Heart left ventricle (tissue), 16 donors: ENCODE measurements at regions not wholly inside any gene's neighbourhood (a gene's known extent, or its start where the extent isn't known, plus 50 kb on each side); places are given as distances from the start of the nearest gene placed in this dataset.

ENCODE experiments used
- ATAC-seq, 4 donors: fragments of 200-7000 bp; cut with Tn5 transposase; one replicate each; pipeline ENCODE4 v1.9.1; 2020 to 2022; ENCODE audit warnings: moderate library complexity in 4 of 4, mild to moderate bottlenecking in 3 of 4, moderate number of reproducible peaks in 1 of 4
- DNase-seq, 5 donors: peaks; one replicate each; pipeline ENCODE4 v3.0.0-alpha.2; 2020
- H3K27ac ChIP-seq, 12 donors: fragments of 200-600 bp; sonication (generic) in 4 of 12; one replicate each; pipeline versions ENCODE4 v1.5.0 to v1.8.0; 2016 to 2022; ENCODE audit warnings: mild to moderate bottlenecking in 2 of 12
- H3K27me3 ChIP-seq, 9 donors: fragments of 200-600 bp; sonication (generic) in 2 of 9; one replicate each; pipeline versions ENCODE4 v1.5.1 to v1.8.0; 2016 to 2022; ENCODE audit warnings: mild to moderate bottlenecking in 3 of 9
- H3K36me3 ChIP-seq, 9 donors: fragments of 200-600 bp; sonication (generic) in 2 of 9; one replicate each; pipeline versions ENCODE4 v1.5.0 to v1.8.0; 2018 to 2022; ENCODE audit warnings: mild to moderate bottlenecking in 2 of 9
- H3K4me1 ChIP-seq, 12 donors: fragments of 200-600 bp; sonication (generic) in 4 of 12; one replicate each; pipeline versions ENCODE4 v1.5.0 to v1.8.0; 2016 to 2022; ENCODE audit warnings: mild to moderate bottlenecking in 3 of 12
- H3K4me3 ChIP-seq, 12 donors: fragments of 200-600 bp; sonication (generic) in 4 of 12; one replicate each; pipeline versions ENCODE4 v1.5.0 to v1.8.0; 2017 to 2022; ENCODE audit warnings: mild to moderate bottlenecking in 9 of 12, moderate library complexity in 4 of 12
- H3K9me3 ChIP-seq, 12 donors: fragments of 200-600 bp; sonication (generic) in 4 of 12; one replicate each; pipeline versions ENCODE4 v1.5.0 to v1.8.0; 2016 to 2022; ENCODE audit warnings: mild to moderate bottlenecking in 1 of 12
- CTCF ChIP-seq, 12 donors: fragments of 200-600 bp; sonication (generic) in 4 of 12; IDR thresholded peaks; one replicate each; pipeline versions ENCODE4 v1.5.0 to v1.8.0; 2018 to 2022; ENCODE audit warnings: antibody characterized with exemption in 12 of 12, mild to moderate bottlenecking in 5 of 12
- POLR2A ChIP-seq, 2 donors: fragments of 450-650 bp; IDR thresholded peaks; one replicate each; pipeline ENCODE4 v1.6.1; 2017; ENCODE audit warnings: antibody characterized with exemption in 2 of 2, mild to moderate bottlenecking in 2 of 2, moderate library complexity in 2 of 2
- WGBS, 4 donors: extraction: QIAGEN DNeasy Blood & Tissue Kit in 2 of 4; methylation state at CpG; one replicate each; pipeline versions ENCODE4 v1.1.5 to v1.1.7; 2013 to 2018; 5-methylcytosine and 5-hydroxymethylcytosine counted together
- intact Hi-C, 10 donors: fragments of 100-400 bp; cut with DNase I; formaldehyde crosslinking; loops; one replicate each; pipeline versions ENCODE4 v1.11.1 to v1.14.2; 2022
- donor health status: ischemic (EF 13 %, LVEDD 7.1; RV severe dilation, severe dysfunction).
- donor health status: healthy with polysubstance abuse.
- donor health status: DM: no; HTN: yes; CAD: no.
- donor health status: DM: no; HTN: no; CAD: no.
- donor health status: ischemic (EF 25% LVEDD 6.9; RV normal size, moderate dysfunction).
- donor health status: ischemic (EF 25% LVEDD 5.7; RV mildly dilated, moderate dysfunction).
- donor health status: healthy.
- donor health status: DM: yes; HTN: yes; CAD: no.
- donor health status: ischemic (EF 35%, LVEDD 5.7; RV mildly dilated, moderate dysfunction).
- donor health status: nonischemic (EF 11% LVEDD 7.7; RV severe dilation, severe dysfunction).
- donor health status: DM: yes; HTN: yes; CAD: no.
- donor health status: PGD.
- donor health status: ischemic (EF 29% LVEDD 5.4; RV normal size, mild dysfunction).
- donor health status: nonischemic (EF 23%, LVEDD 6.1; RV moderate dilation, normal function).

GRCh38 chr6:169328112-169328801 is 74.6 kb upstream of the THBS2 start:
- Histone ChIP-seq H3K36me3 (no peaks in the 10 kb centered on the region), H3K27ac (no peak overlapping the region), H3K4me3 (no peak overlapping the region), H3K4me1 (no peaks in the 10 kb centered on the region), H3K9me3 (peaks cover 0 to 13% (median 0%) of the 10 kb centered on the region in 12 donors), H3K27me3 (peaks cover 0 to 6% (median 0%) of the 10 kb centered on the region in 9 donors)
- TF ChIP-seq CTCF (IDR thresholded peaks at IDR 0.05) (no peak), POLR2A (IDR thresholded peaks at IDR 0.05) (no peak)
- ATAC-seq, result no peak
- intact Hi-C loops, result no loop called here
- DNase-seq, result no peak
- WGBS, 4 donors, result 60 to 72% (median 62%) methylated on average over 5 of the region's 5 CpGs

DNA sequence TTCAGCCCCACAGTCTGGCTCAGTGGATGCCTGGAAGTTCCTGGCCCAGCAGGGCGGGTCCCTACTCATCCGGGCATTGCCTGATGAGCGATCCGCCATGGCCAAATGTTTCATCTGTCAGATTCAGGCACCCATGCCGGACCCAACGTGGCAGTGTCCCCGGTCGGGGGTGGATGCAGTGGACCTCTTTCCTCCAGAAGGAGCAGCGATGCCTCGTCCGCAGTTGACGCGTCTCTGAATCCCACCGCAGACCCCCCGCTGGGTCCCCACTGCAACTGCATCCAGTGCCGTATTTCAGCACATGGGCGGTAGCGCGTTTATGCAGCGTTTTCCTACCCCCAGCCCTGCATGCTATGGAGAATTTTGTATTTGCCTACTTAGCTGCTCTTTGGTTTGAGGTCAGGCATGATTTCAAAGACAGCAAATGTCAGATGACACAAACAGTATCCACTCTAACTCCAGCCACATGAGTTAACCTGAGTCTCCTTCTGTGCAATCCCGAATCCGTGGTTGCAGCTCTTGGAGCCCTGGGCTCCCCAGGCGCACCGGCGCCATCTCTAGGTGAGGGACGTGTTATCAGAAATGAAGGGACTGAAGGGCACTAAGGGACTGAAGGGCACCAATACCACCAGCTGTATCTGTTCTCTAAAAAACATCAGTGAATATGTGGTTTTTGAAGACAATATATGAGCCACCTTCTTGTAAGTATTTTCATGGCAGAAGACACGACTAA is 72.6 kb upstream of the THBS2 start:
- H3K4me3 ChIP-seq, result no peak overlapping the region
- WGBS, 4 donors, result 70 to 78% (median 76%) methylated on average over 19 to 27 of the region's 27 CpGs

GRCh38 chr6:169324656-169325459 is 71.2 kb upstream of the THBS2 start:
- 73 to 83% (median 80%) methylated on average over 10 of the region's 10 CpGs for WGBS, 4 donors
- H3K4me3 ChIP-seq, result no peak overlapping the region
- DNase-seq, result no peak
- H3K27me3 ChIP-seq, result peaks cover 0 to 4% (median 0%) of the 10 kb centered on the region in 9 donors
- no peaks in the 10 kb centered on the region for H3K4me1 ChIP-seq
- peaks cover 0 to 7% (median 0%) of the 10 kb centered on the region in 12 donors for H3K9me3 ChIP-seq
- no peaks in the 10 kb centered on the region for H3K36me3 ChIP-seq
- TF ChIP-seq CTCF (IDR thresholded peaks at IDR 0.05) (no peak), POLR2A (IDR thresholded peaks at IDR 0.05) (no peak)
- intact Hi-C loops, result no loop called here
- no peak for ATAC-seq
- no peak overlapping the region for H3K27ac ChIP-seq

More for the DNA sequence above, 72.6 kb upstream of the THBS2 start:
- intact Hi-C loops, result no loop called here
- H3K36me3 ChIP-seq, result no peaks in the 10 kb centered on the region
- ATAC-seq (peak in 1 of 4 donors; percentile 45), DNase-seq (no peak)
- no peaks in the 10 kb centered on the region for H3K4me1 ChIP-seq
- TF ChIP-seq POLR2A (IDR thresholded peaks at IDR 0.05) (no peak), CTCF (IDR thresholded peaks at IDR 0.05) (peak in 4 of 12 donors; percentile 6 to 26 (median 16))
- no peak overlapping the region for H3K27ac ChIP-seq
- peaks cover 0 to 10% (median 0%) of the 10 kb centered on the region in 9 donors for H3K27me3 ChIP-seq
- peaks cover 0 to 13% (median 0%) of the 10 kb centered on the region in 12 donors for H3K9me3 ChIP-seq

- DNase-seq, result no peak
- Histone ChIP-seq H3K4me3 (no peak overlapping the region), H3K4me1 (no peaks in the 10 kb centered on the region), H3K27ac (no peak overlapping the region), H3K27me3 (peaks cover 0 to 4% (median 0%) of the 10 kb centered on the region in 9 donors), H3K9me3 (no peaks in the 10 kb centered on the region), H3K36me3 (no peaks in the 10 kb centered on the region)
- TF ChIP-seq POLR2A (IDR thresholded peaks at IDR 0.05) (no peak), CTCF (IDR thresholded peaks at IDR 0.05) (no peak)
- no peak for ATAC-seq
- 86 to 94% (median 88%) methylated on average over 4 of the region's 4 CpGs for WGBS, 4 donors
- intact Hi-C loops, result no loop called here
These were observed 70.4 kb upstream of the THBS2 start for GRCh38 chr6:169324086-169324485.
